GM19463 (cell line): ENCODE measurements at regions not wholly inside any gene's neighbourhood (a gene's known extent, or its start where the extent isn't known, plus 50 kb on each side); places are given as distances from the start of the nearest gene placed in this dataset.
"Not testable (repeated sequence)": the region's sequence is repeated elsewhere in the genome, so short reads cannot be mapped to it uniquely, and the experiment has no call there.

ENCODE experiments used
- ATAC-seq: cut with Tn5 transposase; IDR thresholded peaks from one replicate; pipeline ENCODE4 v1.9.1; 2021; ENCODE audit warnings: mild to moderate bottlenecking, moderate library complexity; ENCODE audit not compliant: unreplicated experiment

DNA sequence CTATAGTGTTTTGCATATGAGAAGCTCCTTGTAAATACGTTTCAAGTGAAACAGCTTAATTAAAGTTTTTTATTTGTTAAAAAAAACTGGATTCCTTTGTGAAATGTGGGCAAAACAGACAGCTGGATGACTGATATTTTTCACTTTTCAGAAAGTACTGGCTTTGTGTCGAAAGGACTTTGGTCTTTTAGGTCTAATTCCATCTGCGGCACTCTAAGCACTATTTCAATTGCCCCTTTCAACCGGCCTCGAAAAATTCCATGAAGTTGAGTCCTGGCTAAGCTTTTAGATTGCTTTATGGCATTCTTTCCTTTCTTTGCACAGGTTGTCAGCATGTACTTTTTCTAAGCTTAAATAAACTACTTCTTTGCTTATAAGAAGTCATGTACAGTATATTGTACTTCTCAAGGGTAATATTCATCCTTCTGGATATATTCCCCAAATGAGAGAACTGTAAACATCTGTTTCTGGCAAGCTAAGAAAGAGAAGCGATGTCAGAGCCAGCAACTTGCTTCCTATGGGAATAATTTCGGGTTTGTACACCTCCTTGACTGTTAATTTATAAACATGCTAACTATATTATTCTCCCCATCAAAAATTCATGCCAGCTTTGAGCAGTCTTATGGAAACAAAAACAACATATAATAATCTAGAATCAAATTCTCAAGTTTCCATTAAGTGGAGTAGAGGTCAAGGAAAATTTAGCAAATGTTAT is 611.3 kb downstream of the ETNK1 start:
- no peak for ATAC-seq

DNA sequence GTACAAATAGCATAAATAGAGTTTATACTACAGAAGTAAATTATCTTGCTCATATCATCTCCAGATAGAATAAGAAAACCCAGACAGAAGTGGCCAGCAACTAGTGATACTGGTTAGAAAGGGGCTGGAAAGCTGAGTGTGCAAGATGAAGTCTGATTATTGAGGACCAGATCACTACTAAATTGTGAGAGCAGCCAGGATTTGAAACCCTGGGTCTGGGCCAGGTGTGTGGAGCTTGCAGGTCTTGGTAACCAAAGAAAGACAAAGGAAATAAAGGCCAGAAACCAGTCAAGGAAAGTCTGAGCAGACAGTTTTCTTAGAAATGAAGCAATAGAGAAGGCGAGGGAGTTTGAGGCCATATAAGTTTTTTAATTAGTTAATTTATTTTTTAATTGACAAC is 611.8 kb downstream of the ETNK1 start:
- no peak for ATAC-seq

DNA sequence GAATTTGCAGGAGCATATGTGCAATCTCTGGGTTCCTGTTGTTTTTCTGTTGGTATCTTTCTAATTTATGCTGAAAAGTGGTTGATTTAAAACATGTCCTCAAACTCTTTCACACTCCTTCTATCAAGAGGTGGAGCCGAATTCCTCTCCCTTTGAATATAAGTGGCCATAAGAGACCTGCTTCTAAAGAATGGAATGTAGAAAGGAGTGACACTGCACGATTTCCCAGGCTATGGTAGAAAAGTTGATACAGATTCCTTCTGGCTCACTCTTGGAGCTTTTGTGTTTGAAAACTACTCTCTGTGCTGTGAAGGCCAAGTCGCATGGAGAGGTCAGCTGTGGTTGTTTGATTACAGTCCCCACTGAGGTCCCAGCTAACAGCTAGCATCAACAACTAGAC is 613.2 kb downstream of the ETNK1 start:
- no peak for ATAC-seq

DNA sequence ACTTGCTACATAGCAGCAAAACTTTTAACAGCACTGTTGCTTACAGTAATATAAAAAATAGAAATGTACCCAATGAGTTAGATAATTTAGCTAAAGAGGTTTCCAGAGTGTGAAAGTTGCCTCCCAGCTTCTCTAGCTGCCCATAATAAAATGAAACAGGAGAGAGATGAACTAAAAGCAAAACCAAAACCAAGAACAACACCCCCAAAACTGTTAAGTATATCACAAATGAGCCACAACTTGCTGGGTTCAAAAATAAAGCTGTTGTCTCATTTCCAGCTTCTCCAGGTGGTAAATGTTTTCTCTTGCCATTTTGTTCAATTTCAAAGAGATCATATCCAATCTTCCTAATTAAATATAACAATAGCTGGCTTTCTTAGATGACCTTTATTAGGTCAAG is 614.0 kb downstream of the ETNK1 start:
- no peak for ATAC-seq

DNA sequence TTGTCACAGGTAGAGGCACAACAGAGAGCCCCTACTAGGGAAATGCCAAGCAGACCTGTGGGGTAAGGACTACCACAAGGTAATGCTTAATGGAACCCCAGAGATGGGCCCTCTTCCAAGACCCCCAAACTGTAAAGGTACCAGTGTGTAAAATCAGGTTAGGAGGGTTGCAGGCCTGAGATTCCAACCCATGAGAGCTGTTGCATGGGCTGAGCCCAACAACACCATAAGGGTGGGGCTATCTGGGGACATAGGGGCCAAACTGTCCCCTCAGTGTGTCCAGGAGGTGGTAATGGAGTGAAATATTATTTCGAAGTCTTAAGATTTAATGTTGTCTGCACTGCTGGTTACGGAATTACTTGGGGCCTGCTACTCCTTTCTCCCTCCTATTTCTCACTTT is 620.2 kb downstream of the ETNK1 start:
- ATAC-seq: no peak

DNA sequence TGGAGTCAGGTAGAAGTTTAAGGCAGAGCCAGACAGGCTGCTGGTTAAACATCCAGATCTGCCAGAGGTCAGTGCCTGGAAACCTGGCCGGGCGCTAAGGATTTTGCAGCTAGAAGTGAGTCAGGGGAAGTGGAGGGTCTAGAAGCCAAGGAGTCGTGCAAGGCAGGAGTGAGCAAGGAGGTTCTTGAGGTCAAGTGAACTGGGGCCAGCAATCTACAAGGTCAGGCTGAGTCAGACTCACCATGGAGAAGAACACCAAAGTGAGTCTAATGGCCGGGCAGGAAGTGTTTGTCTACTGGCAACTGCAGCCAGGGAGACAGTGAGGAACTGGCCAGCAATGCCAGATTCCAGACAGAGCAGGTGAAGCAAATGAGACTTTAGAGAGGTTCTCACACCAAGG is 628.2 kb downstream of the ETNK1 start:
- no peak for ATAC-seq

DNA sequence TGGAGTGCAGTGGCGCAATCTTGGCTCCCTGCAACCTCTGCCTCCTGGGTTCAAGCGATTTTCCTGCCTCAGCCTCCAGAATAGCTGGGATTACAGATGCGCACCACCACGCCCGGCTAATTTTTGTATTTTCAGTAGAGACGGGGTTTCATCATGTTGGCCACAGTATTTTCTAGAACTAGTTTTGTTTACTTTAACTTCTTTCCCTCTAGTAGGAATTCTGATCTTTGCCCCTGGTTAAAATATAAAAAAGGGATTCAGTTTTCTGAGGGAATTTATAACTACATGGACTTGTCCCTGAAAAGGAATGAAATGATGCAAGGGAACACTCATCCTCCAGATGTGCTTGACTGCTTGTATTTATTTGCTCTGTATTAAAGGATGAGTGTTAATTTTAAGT is 628.9 kb downstream of the ETNK1 start:
- ATAC-seq: not testable (repeated sequence)

DNA sequence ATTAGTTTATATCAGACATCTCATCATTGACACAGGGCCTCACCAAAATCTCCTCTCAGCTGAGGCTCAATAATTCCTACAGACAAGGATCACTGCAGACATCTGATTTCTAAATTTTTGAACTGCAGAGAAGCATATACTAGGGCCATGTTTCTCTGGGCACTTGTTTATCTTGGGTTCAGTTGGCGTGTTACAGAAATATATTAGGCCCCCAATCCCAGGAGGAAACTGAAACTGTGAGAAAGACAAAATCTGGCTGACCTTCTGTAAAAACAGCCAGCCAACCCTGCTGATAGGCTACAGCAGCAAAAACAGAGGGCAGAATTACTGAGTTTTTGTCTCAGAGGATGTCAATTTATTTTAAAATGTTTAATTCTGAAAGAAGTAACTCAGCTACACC is 634.6 kb downstream of the ETNK1 start:
- no peak for ATAC-seq

DNA sequence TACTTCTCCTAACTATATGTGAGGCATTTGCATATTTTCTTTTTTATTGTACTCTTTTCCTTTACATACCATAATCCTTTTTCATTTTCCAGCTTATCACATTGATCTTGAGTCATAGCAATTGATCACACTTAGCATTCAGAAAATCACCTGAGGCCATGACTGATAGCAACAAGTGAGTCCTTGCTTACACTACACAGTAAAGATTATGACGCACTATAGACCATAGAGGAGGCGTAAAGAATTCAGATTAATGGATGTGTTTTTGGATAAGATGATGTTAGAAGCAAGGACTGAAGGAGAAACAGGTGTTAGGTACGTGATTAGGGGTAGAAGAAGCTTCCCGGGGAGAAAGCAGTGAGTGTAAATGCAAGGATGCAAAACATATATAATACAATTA is 637.7 kb downstream of the ETNK1 start:
- ATAC-seq: no peak

DNA sequence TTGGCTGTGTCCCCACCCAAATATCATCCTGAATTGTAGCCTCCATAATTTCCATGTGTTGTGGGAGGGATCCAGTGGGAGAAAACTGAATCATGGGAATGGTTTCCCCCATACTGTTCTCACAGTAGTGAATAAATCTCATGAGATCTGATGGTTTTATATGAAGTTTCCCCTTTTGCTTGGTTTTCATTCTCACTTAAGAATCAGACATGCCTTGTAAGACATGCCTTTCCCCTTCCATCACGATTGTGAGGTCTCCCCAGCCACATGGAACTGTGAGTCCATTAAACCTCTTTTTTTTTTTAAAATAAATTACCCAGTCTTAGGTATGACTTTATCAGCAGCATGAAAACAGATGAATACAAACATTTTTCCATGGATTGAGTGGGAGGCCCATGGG is 652.9 kb downstream of the ETNK1 start:
- no peak for ATAC-seq

DNA sequence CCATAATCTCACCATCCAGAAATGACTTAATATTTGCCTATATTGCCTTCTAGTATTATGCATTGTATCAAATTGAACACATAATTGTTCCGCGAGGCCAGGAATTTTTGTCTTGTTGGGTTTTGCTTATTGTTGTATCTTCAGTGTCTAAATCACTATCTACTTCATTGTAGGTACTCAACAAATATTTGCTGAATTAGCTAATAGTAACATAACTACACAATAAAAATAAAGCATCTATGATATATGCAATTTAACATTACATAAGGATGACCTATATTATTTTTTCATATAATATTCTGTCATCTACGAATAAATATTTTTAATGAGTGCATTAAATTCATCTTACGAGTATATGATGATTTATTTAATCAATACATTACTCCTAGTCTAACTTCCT is 656.3 kb downstream of the ETNK1 start:
- no peak for ATAC-seq

DNA sequence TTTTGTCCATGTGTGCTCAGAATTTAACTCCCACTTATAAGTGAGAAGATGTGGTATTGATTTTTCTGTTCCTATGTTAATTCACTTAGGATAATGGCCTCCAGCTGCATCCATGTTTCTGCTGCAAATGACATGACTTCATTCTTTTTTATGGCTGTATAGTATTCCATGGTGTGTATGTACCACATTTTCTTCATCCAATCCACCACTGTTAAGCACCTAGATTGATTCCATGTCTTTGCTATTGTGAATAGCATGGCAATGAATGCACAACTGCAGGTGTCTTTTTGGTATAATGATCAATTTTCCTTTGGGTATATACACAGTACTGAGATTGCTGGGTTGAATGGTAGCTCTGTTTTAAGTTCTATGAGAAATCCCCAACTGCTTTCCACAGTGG is 657.7 kb downstream of the ETNK1 start:
- no peak for ATAC-seq

DNA sequence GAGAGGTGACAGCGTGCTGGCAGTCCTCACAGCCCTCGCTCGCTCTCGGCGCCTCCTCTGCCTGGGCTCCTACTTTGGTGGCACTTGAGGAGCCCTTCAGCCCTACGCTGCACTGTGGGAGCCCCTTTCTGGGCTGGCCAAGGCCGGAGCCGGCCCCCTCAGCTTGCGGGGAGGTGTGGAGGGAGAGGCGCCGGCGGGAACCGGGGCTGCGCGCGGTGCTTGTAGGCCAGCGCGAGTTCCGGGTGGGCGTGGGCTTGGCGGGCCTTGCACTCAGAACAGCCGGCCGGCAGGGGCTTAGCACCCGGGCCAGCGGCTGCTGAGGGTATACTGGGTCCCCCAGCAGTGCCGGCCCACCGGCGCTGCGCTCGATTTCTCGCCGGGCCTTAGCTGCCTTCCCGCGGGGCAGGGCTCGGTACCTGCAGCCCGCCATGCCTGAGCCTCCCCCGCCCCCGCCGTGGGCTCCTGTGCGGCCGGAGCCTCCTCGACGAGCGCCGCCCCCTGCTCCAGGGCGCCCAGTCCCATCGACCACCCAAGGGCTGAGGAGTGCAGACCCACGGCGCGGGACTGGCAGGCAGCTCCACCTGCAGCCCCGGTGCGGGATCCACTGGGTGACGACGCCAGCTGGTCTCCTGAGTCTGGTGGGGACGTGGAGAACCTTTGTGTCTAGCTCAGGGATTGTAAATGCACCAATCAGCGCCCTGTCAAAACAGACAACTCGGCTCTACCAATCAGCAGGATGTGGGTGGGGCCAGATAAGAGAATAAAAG is 661.0 kb downstream of the ETNK1 start:
- ATAC-seq: not testable (repeated sequence)

DNA sequence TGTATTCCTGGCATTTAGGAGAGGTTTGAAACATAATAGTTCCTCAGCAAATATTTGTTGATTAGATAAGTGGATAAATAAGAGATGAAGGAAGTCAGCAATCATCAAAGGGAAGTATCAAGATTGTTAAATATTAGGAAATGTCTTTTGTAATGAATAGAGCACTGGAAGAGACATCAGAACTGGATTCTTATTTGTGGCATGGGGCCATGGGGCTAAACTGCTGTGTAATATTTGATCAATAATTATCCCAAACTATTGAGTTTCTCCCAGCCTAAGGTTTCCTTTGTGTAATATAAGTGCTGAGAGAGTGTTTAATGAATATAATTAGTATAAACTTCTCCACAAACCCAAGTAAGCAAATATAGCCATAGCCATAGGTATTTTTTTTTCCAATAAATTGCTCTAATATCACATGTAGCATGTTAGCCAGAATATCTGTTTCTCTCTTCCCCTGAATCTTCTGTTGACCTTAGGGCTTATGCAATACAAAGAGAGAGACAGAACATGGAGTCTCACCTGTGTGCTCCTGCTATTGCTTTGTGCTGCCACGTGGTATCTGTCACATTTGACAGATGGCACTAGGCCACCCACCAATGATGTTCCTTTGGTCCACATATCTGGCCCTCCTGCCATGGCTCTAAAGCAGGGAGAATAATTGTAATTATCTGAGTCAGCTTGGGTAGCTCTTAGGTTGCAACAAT is 658.7 kb downstream of the SOX5 start:
- no peak for ATAC-seq

DNA sequence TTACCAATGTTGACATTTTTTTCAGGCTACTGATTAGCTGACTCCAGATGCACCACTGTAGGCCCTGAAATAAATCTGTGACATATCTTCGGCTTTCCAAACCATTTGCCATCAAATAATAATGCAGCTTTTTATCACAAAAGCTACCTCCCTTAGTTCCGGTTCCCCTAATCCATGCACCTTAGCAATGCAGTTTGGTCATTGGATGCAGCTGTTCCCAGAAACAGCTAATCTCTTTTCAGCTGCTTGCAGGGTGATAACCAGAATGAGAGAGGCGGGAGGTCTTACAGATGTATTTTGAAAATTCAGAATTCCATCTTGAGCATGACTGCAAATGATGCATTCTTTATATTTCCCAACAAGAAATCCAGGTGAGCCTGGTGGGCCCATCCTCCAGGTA is 646.2 kb downstream of the SOX5 start:
- ATAC-seq: no peak

DNA sequence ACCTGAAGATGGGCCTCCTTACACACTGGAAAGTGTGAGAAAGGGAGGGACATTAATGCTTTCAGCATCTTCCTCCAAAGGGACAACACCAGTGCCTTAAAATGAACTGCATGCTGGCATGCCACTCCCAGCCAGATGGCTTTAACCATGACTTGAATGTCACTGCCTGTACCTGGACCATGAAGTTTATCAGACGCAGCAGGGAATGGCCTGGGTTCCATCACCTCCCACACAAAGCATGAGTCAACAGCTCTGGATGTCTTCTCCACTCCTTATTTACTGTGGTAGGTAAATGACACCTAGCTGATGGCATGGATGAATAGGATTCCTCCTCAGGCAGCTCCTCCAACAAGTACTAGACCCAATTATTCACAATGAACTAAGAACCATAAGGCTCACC is 645.6 kb downstream of the SOX5 start:
- ATAC-seq: no peak

DNA sequence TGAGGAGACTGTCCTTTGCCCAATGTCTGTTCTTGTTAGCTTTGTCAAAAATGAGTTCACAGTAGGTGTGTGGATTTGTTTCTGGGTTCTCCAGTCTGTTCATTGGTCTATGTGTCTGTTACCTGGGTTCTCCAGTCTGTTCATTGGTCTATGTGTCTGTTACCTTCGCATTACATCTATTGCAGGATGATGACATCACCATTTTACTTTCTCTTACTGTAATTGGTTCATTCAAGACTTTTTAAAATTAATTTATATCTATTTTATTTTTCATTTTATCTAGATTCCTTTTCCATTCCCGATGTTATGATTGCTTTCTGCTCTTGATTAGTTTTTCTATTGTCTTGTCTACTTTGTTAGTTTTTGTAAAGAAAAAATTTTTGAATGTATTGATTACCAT is 615.5 kb downstream of the SOX5 start:
- no peak for ATAC-seq

DNA sequence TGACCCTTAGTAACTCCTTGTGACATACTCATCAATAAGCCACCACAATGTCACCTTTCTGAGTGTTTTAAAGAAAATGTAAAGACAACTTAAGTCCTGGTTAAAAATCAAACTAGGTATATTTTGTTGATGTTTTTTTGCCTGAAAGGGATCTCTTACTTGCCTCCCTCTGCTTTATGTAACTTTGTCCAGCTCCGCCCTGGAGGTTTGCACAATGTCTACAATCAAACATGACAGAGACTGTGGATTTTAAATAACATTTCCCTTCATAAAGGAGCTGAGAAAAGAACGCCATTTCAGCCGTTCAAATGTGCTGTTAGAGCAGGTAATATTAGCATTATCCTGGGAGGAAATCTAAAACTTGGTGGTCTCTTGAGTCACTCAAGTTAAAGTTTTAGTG is 613.9 kb downstream of the SOX5 start:
- no peak for ATAC-seq

DNA sequence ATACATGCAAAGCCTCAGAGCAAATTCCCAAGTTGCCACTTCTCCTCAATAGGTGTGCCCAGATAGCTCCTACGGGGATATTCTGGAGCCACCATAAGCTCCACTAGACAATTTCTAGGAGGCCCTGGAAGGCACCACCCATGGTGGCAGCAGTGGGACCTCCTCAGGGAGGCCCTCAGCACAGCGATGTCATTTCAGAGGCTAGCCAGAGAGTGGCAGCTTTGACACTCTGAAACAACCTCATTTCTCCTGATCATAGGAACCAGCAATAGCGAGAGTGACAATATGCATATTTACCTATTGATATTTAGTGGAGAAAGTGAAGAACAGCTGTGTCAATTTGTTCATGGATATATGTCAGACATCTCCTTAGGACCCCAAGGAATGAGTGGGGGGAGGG is 612.3 kb downstream of the SOX5 start:
- no peak for ATAC-seq

DNA sequence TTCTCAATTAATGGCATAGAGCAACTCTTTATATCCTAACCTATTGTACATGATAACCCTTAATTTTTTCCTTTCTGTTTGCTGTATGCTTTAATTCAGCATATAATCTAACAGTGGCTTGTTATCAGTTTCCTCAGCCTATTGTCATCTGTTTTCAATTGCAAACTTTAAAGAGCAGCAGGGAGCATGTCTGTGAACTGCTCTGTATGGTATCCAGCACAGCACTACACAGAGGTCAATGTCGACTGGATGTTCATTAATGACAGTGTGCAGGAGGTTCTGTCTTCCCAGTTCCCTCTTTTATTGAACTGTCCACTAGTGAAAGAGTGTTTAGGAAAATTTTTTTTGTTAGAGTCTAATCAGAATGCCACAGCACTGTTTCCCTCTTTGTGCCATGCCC is 609.1 kb downstream of the SOX5 start:
- ATAC-seq: no peak

DNA sequence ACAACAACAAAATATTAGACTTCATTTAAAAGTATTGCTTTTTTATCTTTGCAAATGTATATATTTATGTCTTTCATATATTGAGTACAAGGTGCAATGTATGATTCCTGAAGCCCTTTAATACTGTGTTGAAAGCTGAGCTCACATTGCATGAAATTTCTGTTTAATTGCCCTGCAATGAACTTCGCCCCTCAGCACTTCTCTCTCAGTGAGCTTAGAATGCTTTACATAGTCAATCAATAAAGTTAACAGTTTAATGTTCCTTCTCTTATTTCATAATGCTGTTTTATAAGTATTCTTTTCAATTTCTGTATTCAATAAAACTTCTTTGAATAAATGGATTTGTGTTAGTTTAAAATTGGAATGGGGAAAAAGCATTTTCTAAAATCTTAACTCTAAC is 607.1 kb downstream of the SOX5 start:
- no peak for ATAC-seq

DNA sequence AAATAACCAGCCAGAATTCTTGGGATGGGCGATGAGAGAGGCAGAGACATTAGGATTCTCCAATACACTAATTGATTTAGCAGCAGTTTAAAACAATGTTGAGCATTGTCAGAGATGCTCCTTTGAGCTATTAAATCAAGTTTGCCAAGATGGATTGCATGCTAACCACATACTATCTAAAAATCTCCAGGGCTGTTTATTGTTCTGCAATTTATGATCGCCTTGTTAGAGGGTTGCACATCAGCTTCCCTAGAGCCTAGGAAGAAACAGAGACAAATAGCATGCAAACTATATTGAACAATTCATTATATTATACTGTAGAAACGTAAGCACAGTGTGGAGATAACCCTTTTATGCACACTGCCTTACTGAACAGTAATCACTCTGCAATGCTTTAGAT is 599.9 kb downstream of the SOX5 start:
- ATAC-seq: no peak
